GM18517 (cell line): ENCODE measurements at regions not wholly inside any gene's neighbourhood (a gene's known extent, or its start where the extent isn't known, plus 50 kb on each side); places are given as distances from the start of the nearest gene placed in this dataset.
"Not testable (repeated sequence)": the region's sequence is repeated elsewhere in the genome, so short reads cannot be mapped to it uniquely, and the experiment has no call there.

Source experiments
- ATAC-seq: cut with Tn5 transposase; IDR thresholded peaks from one replicate; pipeline ENCODE4 v1.9.1; 2021; ENCODE audit warnings: mild to moderate bottlenecking, moderate library complexity; ENCODE audit not compliant: unreplicated experiment

DNA sequence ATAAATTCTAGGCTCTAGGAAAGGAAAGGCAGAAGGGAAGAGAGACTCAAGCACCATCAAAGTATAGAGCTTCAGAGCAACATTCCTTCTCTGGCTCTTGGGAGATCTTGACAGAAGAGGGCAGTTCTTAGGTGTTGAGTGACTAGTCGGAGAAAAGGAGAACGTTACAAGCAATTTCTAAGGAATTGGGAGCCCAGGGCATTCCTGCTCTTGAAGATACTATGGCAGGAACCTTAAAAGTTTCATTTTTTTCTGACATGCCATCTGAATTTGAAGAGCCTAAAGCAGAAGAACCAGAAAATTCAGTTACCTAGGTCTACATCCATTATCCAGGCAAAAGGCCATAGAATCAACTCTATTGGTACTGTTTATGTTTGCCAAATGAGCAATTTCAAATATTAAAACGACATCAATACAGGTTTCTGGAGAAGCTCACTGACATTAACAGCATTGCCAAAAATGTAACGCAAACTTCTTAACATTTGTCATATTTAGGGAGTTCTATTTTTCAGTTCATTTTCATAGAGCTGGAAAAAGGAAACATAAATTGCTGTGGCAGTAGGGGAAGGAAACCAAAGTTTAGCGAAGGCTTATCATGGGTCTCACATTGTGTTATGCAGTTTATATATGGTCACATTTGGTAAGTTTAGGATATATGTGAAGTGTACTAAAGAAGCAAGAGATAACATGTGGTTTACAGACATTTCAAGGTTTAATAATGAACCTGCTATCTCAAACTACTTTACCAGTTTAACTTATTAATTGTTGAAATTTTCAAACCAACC, 210.1 kb upstream of the NRIP1 start:
- no peak for ATAC-seq

DNA sequence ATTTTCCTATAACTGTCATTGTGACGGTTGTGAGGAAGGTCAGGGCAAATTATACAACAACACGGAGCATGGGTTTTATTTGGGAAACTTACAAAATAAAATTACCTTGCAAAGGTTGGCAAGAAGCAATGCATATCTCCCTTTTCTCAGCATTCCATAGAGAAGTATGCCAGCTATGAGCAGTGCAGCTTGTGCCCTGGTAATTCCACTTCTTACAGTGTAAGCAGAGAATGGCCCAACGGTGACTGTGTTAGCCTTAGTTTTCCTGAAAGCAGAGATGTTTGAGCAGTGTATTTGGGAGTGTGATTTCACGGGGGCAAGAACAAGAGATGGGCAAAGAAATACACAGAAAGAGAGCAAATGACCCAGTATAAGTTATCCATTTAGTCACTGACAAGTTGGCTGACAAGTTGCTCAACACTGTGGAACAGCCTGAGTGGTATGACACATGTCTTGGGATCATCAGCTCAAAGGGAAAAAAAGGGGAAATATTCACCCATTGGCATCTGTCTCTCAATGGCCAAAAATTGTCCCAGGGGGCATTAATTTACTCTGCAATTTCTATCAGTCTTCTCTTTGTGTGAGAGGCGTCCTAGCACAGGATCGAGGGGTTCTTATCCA, 210.9 kb upstream of the NRIP1 start:
- no peak for ATAC-seq

DNA sequence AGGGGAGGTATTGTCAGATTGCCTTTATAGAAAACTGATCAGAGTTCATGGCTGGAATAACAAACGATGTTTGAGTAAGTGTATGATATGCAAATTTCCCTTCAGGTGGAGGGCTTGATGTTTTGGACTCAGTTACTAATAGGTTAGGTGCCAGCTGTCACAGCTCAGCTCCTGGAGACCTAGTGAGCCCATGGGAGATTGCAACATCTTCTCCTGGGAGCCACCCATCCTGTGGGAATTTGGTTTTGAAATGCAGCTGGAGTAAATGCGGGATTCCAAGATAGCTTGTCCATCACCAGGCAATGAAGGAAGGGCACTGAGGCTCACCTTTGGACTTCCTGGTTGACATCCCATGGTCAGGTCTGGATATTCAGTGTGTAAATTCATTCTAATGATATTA, 211.4 kb upstream of the NRIP1 start:
- ATAC-seq: no peak

DNA sequence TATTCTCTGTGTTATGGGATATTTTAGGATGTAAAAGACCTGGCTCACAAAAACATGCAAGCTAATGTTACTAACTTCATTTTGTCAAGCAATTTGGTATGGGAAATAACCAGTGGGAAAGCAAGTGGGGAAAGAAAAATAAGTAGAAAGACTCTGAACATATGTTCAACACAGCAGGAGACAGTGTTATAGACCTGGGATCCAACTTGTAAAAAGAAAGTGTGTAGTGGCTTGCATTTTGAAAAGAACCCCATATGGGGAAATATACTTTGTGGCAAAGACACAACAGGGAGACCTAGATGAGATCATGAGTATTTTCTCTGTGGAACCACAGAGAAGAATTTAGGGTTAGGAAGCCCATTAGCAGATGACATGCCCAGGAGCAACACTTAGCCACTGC, 212.7 kb upstream of the NRIP1 start:
- no peak for ATAC-seq

DNA sequence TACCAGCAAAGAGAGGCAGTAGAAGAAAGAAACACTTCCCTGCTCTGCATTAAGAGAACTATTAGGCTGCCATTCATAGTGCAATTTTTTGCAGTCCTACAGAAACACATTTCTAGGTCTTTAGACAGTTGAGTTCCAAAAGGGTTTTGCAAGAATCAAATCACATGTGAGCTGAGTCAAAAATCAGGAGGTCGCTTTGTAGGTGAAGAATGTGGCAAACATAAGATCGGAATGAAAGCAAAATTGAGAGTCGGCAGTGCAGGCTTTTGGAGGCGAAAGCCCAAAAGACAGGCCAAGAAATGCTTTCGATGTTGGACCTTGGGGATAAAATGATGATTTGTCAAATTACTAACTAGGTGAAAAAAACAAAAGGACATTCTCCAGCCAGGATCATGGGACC, 213.5 kb upstream of the NRIP1 start:
- ATAC-seq: no peak

DNA sequence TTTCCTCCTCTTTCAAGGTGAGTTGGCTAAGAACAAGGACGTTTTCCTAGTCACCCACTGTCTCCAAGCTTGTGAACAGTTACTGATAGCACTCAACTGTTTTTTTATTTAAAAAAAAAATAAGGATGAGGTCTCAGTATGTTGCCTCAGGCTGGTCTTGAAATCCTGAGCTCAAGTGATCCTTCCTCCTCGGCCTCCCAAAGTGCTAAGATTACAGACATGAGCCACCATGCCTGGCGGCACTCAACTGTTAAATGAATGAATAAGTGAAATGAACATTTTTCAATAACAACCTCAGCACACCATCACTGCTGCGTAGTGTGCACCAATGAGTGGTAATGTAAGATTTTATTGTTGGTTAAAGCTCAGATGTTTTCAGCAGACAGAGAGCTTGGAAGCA, 214.1 kb upstream of the NRIP1 start:
- no peak for ATAC-seq

DNA sequence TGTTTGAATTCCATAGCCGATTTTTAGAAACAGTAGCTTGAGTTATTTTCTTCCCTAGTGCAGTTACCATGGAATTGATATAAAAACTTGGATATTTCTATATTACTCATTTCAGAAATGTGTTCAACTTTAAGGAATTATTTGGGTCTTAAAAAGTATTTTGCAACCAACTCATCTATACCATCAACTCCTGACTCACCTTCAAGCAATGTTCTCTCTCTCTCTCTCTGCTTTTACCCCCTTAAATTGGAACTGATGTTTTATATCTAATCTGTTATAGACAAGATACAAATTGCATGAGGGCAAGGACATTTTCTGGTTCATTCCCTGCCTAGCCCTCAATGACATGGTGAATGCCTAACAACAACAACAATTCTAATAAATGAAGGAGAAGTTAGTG, 214.7 kb upstream of the NRIP1 start:
- ATAC-seq: no peak

DNA sequence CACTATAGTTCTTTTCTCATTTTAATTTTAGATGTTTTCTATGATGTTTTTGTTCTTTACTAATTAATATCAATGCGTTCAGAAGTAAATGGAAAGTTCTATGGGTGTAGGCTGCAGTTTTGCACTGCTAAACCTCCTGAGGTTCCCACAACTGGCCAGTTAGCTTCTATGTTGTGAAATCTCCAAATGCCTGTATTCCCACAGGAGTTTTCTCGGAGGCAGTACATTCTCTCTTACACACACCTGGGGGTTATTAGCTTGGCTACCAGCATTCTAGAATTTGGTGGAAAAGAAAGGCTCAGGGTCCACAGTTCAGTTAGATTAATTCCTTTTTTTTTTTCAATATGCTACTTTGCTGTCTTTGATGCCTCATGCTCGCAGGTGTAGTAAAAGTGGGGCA, 216.9 kb upstream of the NRIP1 start:
- ATAC-seq: no peak

DNA sequence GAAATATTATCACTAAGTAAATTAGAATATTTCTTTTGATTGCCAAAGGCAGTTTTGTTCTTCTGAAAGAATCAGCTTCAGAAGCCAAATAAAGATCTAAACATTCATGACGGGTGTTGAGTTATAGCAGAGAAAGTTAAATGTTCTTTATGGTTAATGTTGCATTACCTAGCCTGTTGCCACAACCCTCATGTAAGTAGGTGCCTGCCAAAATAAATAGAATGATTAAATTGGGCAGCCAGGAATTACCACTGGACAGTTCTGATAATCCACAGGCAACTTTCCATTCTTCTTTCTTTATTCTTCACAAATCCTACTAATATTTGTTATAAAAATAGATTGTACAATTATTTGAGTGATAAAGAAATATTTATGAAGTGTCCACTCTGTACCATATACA, 217.9 kb upstream of the NRIP1 start:
- no peak for ATAC-seq

DNA sequence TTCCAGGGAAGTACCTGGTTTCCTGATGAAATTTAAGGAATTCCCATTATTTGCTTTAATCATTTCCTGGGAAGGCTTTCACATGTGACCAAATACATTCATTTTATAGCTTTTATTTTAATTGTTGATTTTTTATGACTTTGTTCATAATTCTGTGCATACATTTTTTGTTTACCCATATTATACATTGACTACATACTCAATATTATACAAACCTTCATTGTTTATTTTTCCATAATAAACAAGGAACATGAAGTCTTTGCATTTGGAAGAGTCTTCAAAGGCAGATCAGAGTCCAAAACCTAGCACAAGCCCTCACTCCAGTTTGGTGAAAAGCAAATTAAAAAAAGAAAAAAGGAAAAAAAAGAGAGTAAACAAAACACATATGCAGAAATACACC, 218.3 kb upstream of the NRIP1 start:
- no peak for ATAC-seq

DNA sequence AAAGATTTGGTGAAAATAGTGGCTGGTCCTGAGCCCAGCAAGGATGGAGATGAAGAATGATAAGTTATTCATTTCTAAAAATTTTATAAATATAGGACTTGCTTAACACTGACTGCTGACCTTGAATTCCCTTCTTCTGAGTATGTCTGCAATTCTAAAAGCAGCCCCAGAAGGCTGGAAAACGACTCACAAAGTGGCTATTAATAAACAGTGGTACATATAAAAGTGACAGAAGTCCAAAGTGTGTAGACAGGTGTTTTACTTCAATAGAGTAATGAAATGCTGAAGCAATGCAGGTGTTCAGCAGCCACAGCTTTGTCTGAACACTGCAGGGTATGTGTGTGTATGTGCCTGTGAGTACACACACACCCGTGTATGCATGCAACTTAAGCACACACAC, 219.0 kb upstream of the NRIP1 start:
- no peak for ATAC-seq

DNA sequence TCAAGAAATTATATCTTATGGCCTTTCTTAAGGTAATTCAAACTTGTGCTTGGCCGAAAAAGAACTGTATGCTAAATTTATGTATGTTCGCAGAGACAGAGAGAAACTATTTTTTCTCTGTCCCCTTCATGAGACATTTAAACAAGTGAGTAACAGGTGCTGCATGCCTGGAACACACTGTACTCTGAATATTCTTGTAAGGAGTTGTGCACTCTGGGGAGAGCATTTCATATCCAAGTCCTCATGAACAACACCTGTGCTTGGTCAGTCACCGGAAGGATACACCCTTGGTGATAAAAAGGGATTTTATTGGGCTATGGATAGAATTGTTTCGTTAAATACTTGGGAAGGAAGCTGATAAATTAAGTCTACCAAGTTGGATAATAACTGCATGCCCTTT, 220.8 kb upstream of the NRIP1 start:
- no peak for ATAC-seq

DNA sequence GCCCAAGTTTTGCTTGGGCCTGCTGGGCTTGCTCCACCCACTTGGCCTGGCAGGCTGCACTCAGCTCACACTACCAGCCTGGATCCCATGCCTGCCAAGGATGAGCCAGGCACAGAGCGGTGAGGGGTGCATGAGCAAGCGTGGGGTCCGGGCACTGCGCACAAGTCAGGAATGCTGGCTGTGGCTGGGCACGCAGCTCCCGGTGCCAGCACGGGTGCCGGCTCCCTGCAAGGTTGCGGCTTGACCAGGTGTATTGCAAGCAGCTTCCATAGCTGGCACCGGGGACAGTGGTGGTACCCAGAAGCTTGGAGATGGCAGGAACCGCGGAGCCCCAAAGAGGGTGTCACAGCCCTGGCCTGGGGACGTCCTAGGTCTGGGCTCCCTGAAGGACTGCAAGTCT, 224.4 kb upstream of the NRIP1 start:
- ATAC-seq: no peak

DNA sequence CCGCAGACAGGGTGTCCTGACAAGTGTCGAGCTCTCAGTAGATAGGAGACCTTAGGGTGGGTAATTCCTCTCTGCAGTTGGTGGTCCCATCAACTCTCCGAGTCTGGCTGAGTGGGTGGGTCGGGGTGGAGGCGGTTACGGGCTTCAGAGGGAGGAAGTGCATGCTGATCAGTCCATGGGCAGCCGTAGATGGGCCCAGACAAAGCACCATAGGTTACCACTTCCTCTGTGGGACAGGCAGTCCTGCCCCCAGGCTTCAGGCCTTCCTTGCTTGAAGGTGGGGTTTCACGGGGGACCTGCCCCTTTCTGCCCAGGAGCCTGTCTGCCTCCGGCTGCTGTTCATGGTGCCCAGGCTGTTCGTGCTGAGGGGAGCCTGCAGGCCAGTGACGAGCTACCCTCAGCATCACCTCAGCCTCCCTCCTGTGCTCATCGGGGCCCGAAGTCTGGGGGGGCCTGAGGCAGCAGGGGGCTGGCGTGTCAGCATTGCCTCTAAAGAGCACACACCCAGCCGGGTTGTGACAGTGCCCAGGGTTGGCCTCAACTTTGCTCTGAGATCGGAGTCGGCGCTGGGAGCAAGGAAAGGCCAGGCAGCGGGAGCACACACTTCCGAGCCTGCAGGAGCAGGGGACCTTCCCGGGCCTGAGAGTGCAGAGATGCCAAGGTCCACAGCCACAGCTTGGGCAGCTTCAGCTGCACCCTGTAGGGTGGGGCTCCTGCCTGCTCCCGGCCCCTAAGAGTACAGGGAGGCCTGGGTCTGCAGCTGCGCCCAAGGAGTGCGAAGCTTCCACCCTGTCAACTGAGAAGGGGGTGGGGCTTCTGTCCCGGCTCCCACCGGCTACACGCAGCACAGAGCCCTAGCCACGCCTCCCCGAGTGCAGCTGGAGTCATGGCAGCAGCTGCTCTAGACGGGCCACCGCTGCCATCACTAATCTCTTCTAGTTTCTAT, 225.4 kb upstream of the NRIP1 start:
- ATAC-seq: no peak

DNA sequence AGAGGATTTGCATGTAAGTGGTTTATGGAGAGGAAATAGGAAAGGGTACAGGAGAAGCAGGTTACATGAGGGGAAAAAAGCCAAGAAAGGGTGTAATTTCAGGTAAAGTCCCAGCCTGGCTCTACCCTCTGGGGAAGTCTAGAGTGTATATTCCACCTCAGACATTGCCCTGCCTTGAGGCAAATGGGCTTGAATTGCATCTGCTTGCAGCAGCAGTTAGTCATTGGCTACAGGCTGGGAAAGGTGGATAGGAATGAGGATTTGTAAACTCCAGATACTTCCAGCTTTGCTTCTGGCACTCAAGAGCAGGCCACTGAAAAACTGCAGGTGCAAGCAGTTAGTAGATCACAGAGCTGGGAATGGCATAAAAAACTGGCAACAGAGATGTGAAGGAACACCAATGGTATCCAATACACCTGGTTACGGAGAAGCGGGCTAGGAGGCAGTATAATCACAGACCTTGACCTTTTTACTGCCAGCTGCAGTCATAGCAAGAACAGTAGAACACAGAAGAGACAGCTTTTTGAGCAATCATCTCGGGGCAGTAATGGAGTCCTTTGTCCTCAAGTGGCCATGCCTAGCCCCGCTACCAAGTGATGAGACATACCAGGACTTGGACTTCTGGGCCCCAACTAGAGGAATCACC, 226.9 kb upstream of the NRIP1 start:
- ATAC-seq: no peak

DNA sequence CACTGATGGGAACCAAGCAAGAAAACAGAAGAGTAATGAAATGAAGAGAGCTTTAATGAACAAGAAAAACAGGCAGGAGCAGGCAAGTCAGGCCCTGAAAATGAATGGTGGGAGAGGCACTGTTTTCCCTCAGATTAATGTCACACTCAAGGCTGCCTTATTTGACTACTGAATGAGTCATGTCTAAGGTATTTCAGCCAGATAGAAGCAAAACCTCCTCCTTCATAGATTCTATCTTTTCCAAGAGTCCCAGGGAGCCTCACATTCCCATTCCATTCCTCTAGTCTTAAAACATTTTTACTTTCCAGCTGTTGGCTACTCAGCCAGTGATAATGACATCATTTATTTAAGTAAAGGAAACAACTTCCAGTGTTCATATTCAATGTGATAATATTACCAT, 228.4 kb upstream of the NRIP1 start:
- no peak for ATAC-seq

DNA sequence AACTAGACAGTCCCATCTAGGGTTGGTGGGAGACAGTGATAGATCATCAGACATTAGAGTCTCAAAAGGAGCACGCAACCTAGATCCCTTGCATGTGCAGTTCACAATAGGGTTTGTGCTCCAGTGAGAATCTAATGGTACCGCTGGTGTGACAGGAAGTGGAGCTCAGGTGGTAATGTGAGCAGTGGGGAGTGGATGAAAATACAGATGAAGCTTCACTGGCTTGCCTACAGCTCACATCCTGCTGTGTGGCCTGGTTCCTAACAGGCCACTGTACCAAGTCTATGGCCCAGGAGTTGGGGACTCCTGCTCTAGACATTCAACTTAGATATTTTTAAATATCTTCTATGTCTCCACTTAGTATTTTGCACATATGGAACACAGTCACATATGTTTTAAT, 231.1 kb upstream of the NRIP1 start:
- no peak for ATAC-seq

DNA sequence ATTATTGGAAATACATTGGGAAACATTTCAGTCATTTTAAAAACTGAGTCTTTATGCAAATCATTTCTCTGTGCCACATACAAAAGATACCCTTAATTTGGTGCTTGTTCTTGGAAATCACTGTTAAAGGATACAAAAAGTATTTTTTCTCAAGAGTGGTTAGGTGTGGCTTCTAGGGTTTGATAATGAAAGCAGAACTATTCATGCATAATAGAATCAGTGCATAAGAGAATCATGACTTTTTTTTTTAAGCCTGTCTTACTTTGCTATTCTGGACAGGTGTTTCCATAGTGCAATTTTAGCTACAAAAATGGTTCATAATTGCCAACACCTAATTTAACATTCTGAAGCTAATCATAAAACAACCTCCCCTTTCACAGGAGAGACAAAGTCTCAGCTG, 233.0 kb upstream of the NRIP1 start:
- ATAC-seq: no peak

DNA sequence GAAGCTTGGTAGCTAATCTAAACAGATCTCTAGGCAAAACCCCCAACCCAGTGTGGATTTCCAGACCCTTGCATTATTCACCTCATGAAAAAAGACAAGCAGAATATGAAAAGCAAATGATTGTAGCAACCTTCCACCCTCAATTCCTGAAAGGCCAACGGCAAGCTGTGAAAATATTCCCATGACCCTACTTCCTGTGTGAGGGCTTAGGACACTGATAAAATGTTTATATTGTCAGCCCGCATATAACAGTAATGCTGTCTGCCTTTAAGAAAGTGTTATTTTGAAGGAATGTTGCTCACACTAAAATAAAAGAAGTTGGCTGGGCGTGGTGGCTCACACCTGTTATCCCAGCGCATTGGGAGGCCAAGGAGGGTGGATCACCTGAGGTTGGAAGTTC, 233.5 kb upstream of the NRIP1 start:
- no peak for ATAC-seq

DNA sequence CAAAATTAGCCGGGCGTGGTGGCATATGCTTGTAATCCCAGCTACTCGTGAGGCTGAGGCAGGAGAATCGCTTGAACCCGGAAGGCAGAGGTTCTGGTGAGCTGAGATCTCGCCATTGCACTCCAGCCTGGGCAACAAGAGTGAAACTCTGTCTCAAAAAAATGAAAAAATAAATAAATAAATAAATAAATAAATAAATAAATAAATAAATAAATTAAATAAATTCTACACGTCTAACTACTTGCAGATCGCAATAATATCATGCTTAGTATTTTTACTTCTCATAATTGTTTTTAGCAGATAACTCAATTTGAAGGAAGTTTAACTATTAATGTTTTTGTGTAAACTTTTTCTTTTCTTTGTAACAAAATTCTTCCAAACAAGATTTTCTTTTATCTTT, 234.0 kb upstream of the NRIP1 start:
- ATAC-seq: not testable (repeated sequence)

DNA sequence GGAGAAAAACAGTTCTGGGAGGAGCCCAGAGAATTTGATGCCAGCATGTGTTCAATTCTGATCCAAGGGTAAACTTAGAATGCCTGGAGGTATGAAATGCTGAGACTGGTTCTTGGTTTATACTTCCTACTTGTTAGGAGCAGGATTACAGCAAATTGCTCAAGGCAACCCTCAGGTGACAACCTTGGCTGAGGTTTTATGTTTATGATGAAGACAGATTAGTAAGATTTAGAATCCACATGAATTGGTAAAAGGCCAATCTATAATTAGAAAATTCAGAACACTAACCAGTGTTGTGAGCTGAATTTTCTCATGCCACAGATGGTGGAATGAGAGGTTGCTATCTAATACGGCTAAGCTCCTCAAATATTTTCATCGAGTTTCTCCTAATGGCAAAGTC, 235.3 kb upstream of the NRIP1 start:
- no peak for ATAC-seq
